GM21786 (cell line): ENCODE measurements at regions not wholly inside any gene's neighbourhood (a gene's known extent, or its start where the extent isn't known, plus 50 kb on each side); places are given as distances from the start of the nearest gene placed in this dataset.
"Not testable (repeated sequence)": the region's sequence is repeated elsewhere in the genome, so short reads cannot be mapped to it uniquely, and the experiment has no call there.

Experiments used
- ATAC-seq: cut with Tn5 transposase; IDR thresholded peaks from one replicate; pipeline ENCODE4 v1.9.1; 2021; ENCODE audit not compliant: unreplicated experiment

GRCh38 chr10:57962839-57963238, 304.9 kb downstream of the IPMK start:
- ATAC-seq: no peak

- ATAC-seq: no peak
Measured at GRCh38 chr10:57961487-57961886, 306.2 kb downstream of the IPMK start.

GRCh38 chr10:57960406-57960805, 307.3 kb downstream of the IPMK start:
- ATAC-seq: no peak

GRCh38 chr10:57959318-57960006, 308.2 kb downstream of the IPMK start:
- no peak for ATAC-seq

GRCh38 chr10:57955076-57955475, 312.6 kb downstream of the IPMK start:
- ATAC-seq: no peak

GRCh38 chr10:57952741-57953140, 315.0 kb downstream of the IPMK start:
- no peak for ATAC-seq

- no peak for ATAC-seq
Measured at GRCh38 chr10:57950442-57950974, 317.2 kb downstream of the IPMK start.

- no peak for ATAC-seq
Measured at GRCh38 chr10:57948796-57949195, 318.9 kb downstream of the IPMK start.

- no peak for ATAC-seq
Measured at GRCh38 chr10:57946833-57947232, 320.9 kb downstream of the IPMK start.

- ATAC-seq: no peak
Measured at GRCh38 chr10:57943701-57944100, 324.0 kb downstream of the IPMK start.

- ATAC-seq: no peak
Measured at GRCh38 chr10:57925045-57925444, 342.6 kb downstream of the IPMK start.

GRCh38 chr10:57921140-57921539, 346.6 kb downstream of the IPMK start:
- ATAC-seq: no peak

- no peak for ATAC-seq
Measured at GRCh38 chr10:57919864-57920263, 347.8 kb downstream of the IPMK start.

GRCh38 chr10:57917019-57917418, 350.7 kb downstream of the IPMK start:
- no peak for ATAC-seq

- no peak for ATAC-seq
Measured at GRCh38 chr10:57905861-57906260, 361.8 kb downstream of the IPMK start.

GRCh38 chr10:57905010-57905409, 362.7 kb downstream of the IPMK start:
- ATAC-seq: no peak

- no peak for ATAC-seq
Measured at GRCh38 chr10:57898231-57898630, 369.5 kb downstream of the IPMK start.

GRCh38 chr10:57897611-57898010, 370.1 kb downstream of the IPMK start:
- no peak for ATAC-seq

- no peak for ATAC-seq
Measured at GRCh38 chr10:57894361-57894760, 373.3 kb downstream of the IPMK start.

- peak; percentile 91 for ATAC-seq
Measured at GRCh38 chr10:57891201-57892006, 376.3 kb downstream of the IPMK start.

GRCh38 chr10:57890691-57891090, 377.0 kb downstream of the IPMK start:
- no peak for ATAC-seq

- not testable (repeated sequence) for ATAC-seq
Measured at GRCh38 chr10:57885618-57885968, 382.1 kb downstream of the IPMK start.
